Spleen (tissue), 7 donors: ENCODE measurements at regions not wholly inside any gene's neighbourhood (a gene's known extent, or its start where the extent isn't known, plus 50 kb on each side); places are given as distances from the start of the nearest gene placed in this dataset.

Experiments
- CTCF ChIP-seq, 11 experiments: fragments of 200-600 bp in 7 of 11; fragments of 450-650 bp in 4 of 11; sonication (generic) in 4 of 11; IDR thresholded peaks in 8 of 11; conservative IDR thresholded peaks in 3 of 11; 1 replicate in 7 of 11; 2 replicates in 4 of 11; pipeline versions ENCODE4 v1.4.0 to v1.8.0; 2016 to 2021; ENCODE audit warnings: antibody characterized with exemption in 11 of 11, inconsistent platforms in 4 of 11, mild to moderate bottlenecking in 1 of 11
- POLR2A ChIP-seq, 3 donors: fragments of 450-650 bp; IDR thresholded peaks; one replicate each; pipeline ENCODE4 v1.5.1; 2017; ENCODE audit warnings: antibody characterized with exemption in 3 of 3, mild to moderate bottlenecking in 1 of 3
- POLR2AphosphoS5 ChIP-seq, 3 donors: sonication (generic); formaldehyde crosslinking; IDR thresholded peaks; one replicate each; pipeline ENCODE4 v1.5.1; 2017; ENCODE audit warnings: antibody characterized with exemption in 3 of 3
- donor health status: DM: no; HTN: no; CAD: no; lungs with moderate emphysema.
- donor health status: DM: no; HTN: no; CAD: no.
- donor health status: DM: no; HTN: no; CAD: no.

GRCh38 chr2:104952976-104953375, 84.9 kb upstream of the MRPS9 start:
- no peak for TF ChIP-seq CTCF (IDR thresholded peaks at IDR 0.05 in 8 of 11, conservative IDR thresholded peaks at IDR 0.05 in 3 of 11)
- TF ChIP-seq POLR2AphosphoS5 (IDR thresholded peaks at IDR 0.05): no peak
- no peak for TF ChIP-seq POLR2A (IDR thresholded peaks at IDR 0.05)
